HepG2 (cell line): ENCODE measurements at regions not wholly inside any gene's neighbourhood (a gene's known extent, or its start where the extent isn't known, plus 50 kb on each side); places are given as distances from the start of the nearest gene placed in this dataset.

Experiments used
- ATAC-seq: fragments of 200-7000 bp; cut with Tn5 transposase; 3 replicates; pipeline ENCODE4 v1.9.1; 2020; ENCODE audit warnings: mild to moderate bottlenecking, moderate library complexity
- BruUV-seq: library from RNA; stranded (reverse); fragments of 400-500 nt; replicated peaks from 2 replicates; lab custom pipeline; 2021; lab: Mats Ljungman, UMichigan
- CTCF ChIA-PET: fragments of 300-600 bp; formaldehyde crosslinking; extraction: SDS; loops from one replicate; lab custom pipeline; 2021; ENCODE audit warnings: low total read pairs, inconsistent platforms, low intra/inter-chr PET ratio; lab: Yijun Ruan, JAX
- POLR2A ChIA-PET: fragments of 350-600 bp; sonication (Branson Sonifier 250); formaldehyde crosslinking; loops from one replicate; lab custom pipeline; 2020; ENCODE audit warnings: antibody characterized with exemption, inconsistent platforms; lab: Yijun Ruan, JAX
- DNase-seq: peaks from one replicate; pipeline ENCODE4 v3.0.0-alpha.2; 2015; ENCODE audit warnings: low spot score
- FAIRE-seq: peaks from 3 replicates; lab custom pipeline; 2011; peaks lifted over from hg19 to GRCh38; lab: Jason Lieb, UNC
- H2AFZ ChIP-seq: one replicate; pipeline ENCODE4 v1.6.1; 2011; ENCODE audit warnings: low read length, inconsistent platforms
- H3K27ac ChIP-seq: fragments of 300-600 bp; 3 replicates; pipeline ENCODE4 v1.8.0; 2011; ENCODE audit warnings: mixed run types, mild to moderate bottlenecking, mixed read lengths, low read length, inconsistent platforms; ENCODE audit not compliant: insufficient read depth; ENCODE audit errors: extremely low read length
- H3K27me3 ChIP-seq, 2 experiments: fragments of 200-600 bp in 1 of 2; 2 replicates in 1 of 2; 3 replicates in 1 of 2; pipeline versions ENCODE4 v1.6.0 to v1.8.0; 2011; ENCODE audit warnings: low read length in 2 of 2, mild to moderate bottlenecking in 2 of 2, moderate library complexity in 2 of 2, inconsistent platforms in 1 of 2; ENCODE audit not compliant: insufficient read depth in 2 of 2, control insufficient read depth in 1 of 2
- H3K36me3 ChIP-seq, 2 experiments: fragments of 200-600 bp in 1 of 2; replicated peaks in 1 of 2; 2 replicates in 1 of 2; 3 replicates in 1 of 2; pipeline versions ENCODE4 v1.5.1 to v1.8.0; 2011; ENCODE audit warnings: low read length in 2 of 2, inconsistent platforms in 1 of 2; ENCODE audit not compliant: insufficient read depth in 2 of 2, control insufficient read depth in 1 of 2
- H3K4me1 ChIP-seq: 2 replicates; pipeline ENCODE4 v1.5.1; 2012; ENCODE audit warnings: low read length, inconsistent platforms; ENCODE audit not compliant: insufficient read depth
- H3K4me2 ChIP-seq: 2 replicates; pipeline ENCODE4 v1.6.0; 2011; ENCODE audit warnings: low read depth, low read length, inconsistent platforms
- H3K4me3 ChIP-seq, 3 experiments: fragments of 200-600 bp in 1 of 3; sonication (generic), shearing (Covaris generic) in 1 of 3; replicated peaks in 1 of 3; 2 replicates each; pipeline ENCODE4 v1.5.1; 2011 to 2016; ENCODE audit warnings: low read length in 3 of 3, inconsistent platforms in 2 of 3, low read depth in 2 of 3, mild to moderate bottlenecking in 2 of 3, control low read depth in 1 of 3, mixed read lengths in 1 of 3; ENCODE audit not compliant: insufficient read depth in 1 of 3
- H3K79me2 ChIP-seq: one replicate; pipeline ENCODE4 v1.6.1; 2011; ENCODE audit warnings: low read length, inconsistent platforms; ENCODE audit not compliant: insufficient read depth
- H3K9ac ChIP-seq: 2 replicates; pipeline ENCODE4 v1.6.0; 2011; ENCODE audit warnings: mild to moderate bottlenecking, low read depth, low read length, inconsistent platforms; ENCODE audit not compliant: insufficient read depth
- H3K9me3 ChIP-seq: 2 replicates; pipeline ENCODE4 v1.5.1; 2012; ENCODE audit warnings: mild to moderate bottlenecking, low read length
- H4K20me1 ChIP-seq: 2 replicates; pipeline ENCODE4 v1.6.0; 2011; ENCODE audit warnings: inconsistent platforms, mild to moderate bottlenecking, low read length, moderate library complexity; ENCODE audit not compliant: insufficient read depth
- IRF9 ChIP-seq: sonication (generic); formaldehyde crosslinking; IDR thresholded peaks from 2 replicates; pipeline ENCODE4 v1.8.0; 2022; ENCODE audit warnings: missing genetic modification reagents, mild to moderate bottlenecking, borderline replicate concordance
- PAF1 ChIP-seq: IDR thresholded peaks from 2 replicates; pipeline ENCODE4 v1.6.1; 2016; ENCODE audit warnings: missing genetic modification reagents, missing compliant biosample characterization
- SMARCE1 ChIP-seq: fragments of 450-650 bp; IDR thresholded peaks from 2 replicates; pipeline ENCODE4 v1.6.1; 2017; ENCODE audit warnings: borderline replicate concordance
- SP5 ChIP-seq: IDR thresholded peaks from 2 replicates; pipeline ENCODE4 v1.6.1; 2016; ENCODE audit warnings: low read depth, borderline replicate concordance
- ZBTB7A ChIP-seq: sonication (generic); formaldehyde crosslinking; IDR thresholded peaks from 2 replicates; pipeline ENCODE4 v1.8.0; 2022; ENCODE audit warnings: mild to moderate bottlenecking, missing genetic modification reagents
- ZFAT ChIP-seq: sonication (generic); formaldehyde crosslinking; conservative IDR thresholded peaks from 2 replicates; pipeline ENCODE4 v1.8.1; 2023; ENCODE audit warnings: missing genetic modification reagents, inconsistent platforms
- ZMYM2 ChIP-seq: sonication (generic); formaldehyde crosslinking; IDR thresholded peaks from 2 replicates; pipeline ENCODE4 v1.8.0; 2022; ENCODE audit warnings: mild to moderate bottlenecking, missing genetic modification reagents
- ZNF143 ChIP-seq: sonication (generic); formaldehyde crosslinking; IDR thresholded peaks from 2 replicates; pipeline ENCODE4 v1.4.0; 2020; ENCODE audit warnings: missing genetic modification reagents
- ZNF407 ChIP-seq: sonication (generic); formaldehyde crosslinking; IDR thresholded peaks from one replicate; pipeline ENCODE4 v1.5.1; 2020; ENCODE audit warnings: mild to moderate bottlenecking, missing genetic modification reagents; ENCODE audit errors: not compliant biosample characterization
- ZNF446 ChIP-seq: sonication (generic); formaldehyde crosslinking; IDR thresholded peaks from 2 replicates; pipeline ENCODE4 v1.5.0; 2020; ENCODE audit warnings: mild to moderate bottlenecking, missing genetic modification reagents
- ZNF576 ChIP-seq: sonication (generic); formaldehyde crosslinking; IDR thresholded peaks from 2 replicates; pipeline ENCODE4 v1.4.0; 2020; ENCODE audit warnings: mild to moderate bottlenecking, missing genetic modification reagents
- ZNF749 ChIP-seq: sonication (generic); formaldehyde crosslinking; IDR thresholded peaks from 2 replicates; pipeline ENCODE4 v1.8.0; 2022; ENCODE audit warnings: mild to moderate bottlenecking, missing genetic modification reagents, moderate library complexity, borderline replicate concordance
- WGBS: methylation state at CpG from one replicate; pipeline ENCODE4 v1.1.6; 2017; ENCODE audit warnings: low lambda C conversion rate; 5-methylcytosine and 5-hydroxymethylcytosine counted together
- in situ Hi-C: cut with HindIII; loops from 2 replicates; pipeline ENCODE4 v1.10.0; 2017; ENCODE audit warnings: low pct_unique_long_range_greater_than_20kb; ENCODE audit not compliant: extremely low pct_ligation_motif_present
- intact Hi-C: fragments of 100-400 bp; cut with micrococcal nuclease; formaldehyde crosslinking; loops from one replicate; pipeline ENCODE4 v1.10.0; 2022; ENCODE audit not compliant: unreplicated experiment

- Histone ChIP-seq H2AFZ (no peak overlapping the region), H3K27ac (no peak overlapping the region), H3K9ac (no peak overlapping the region), H3K9me3 (peaks cover 22% of the 10 kb centered on the region; the same call in 1 of the 2 replicates), H3K79me2 (no peaks in the 10 kb centered on the region), H3K36me3 (no peaks in the 10 kb centered on the region), H4K20me1 (no peaks in the 10 kb centered on the region), H3K4me2 (no peak overlapping the region), H3K4me1 (no peaks in the 10 kb centered on the region), H3K4me3 (no peak overlapping the region), H3K27me3 (no peaks in the 10 kb centered on the region; a peak in 1 of 5 replicates)
- ChIA-PET CTCF (no interaction called here), POLR2A (no interaction called here)
- TF ChIP-seq ZFAT (CRISPR knock-in tag) (no peak), ZNF143 (CRISPR knock-in tag) (no peak), ZBTB7A (CRISPR knock-in tag) (no peak), SMARCE1 (no peak), SP5 (no peak), ZNF749 (CRISPR knock-in tag) (no peak), ZNF407 (CRISPR knock-in tag) (no peak), IRF9 (no peak), ZNF576 (CRISPR knock-in tag) (no peak), PAF1 (no peak), ZNF446 (CRISPR knock-in tag) (no peak), ZMYM2 (CRISPR knock-in tag) (no peak)
- ATAC-seq = no peak
- no TSS peak for BruUV-seq
- in situ Hi-C loops = no loop called here
- no peak for FAIRE-seq
- DNase-seq = no peak
- 3% methylated on average over 1 of the region's 1 CpG for WGBS
- intact Hi-C loops = no loop called here
Measured at GRCh38 chr1:188615321-188615720, 1786.6 kb downstream of the PLA2G4A start.
